Keratinocyte (primary cell): ENCODE measurements at regions not wholly inside any gene's neighbourhood (a gene's known extent, or its start where the extent isn't known, plus 50 kb on each side); places are given as distances from the start of the nearest gene placed in this dataset.

Experiments used
- EZH2 ChIP-seq: IDR thresholded peaks from one replicate; pipeline ENCODE4 v1.6.1; 2012; ENCODE audit warnings: inconsistent platforms, mild to moderate bottlenecking, low read length, moderate library complexity
- TF ChIP-seq, protein P1 (sequence below), 3 experiments: IDR thresholded peaks in 1 of 3; conservative IDR thresholded peaks in 1 of 3; optimal IDR thresholded peaks in 1 of 3; 2 replicates in 2 of 3; 3 replicates in 1 of 3; pipeline versions ENCODE3 to v1.5.1; 2011; ENCODE audit warnings: low read length in 3 of 3, mild to moderate bottlenecking in 3 of 3, moderate library complexity in 2 of 3, control low read depth in 1 of 3, inconsistent platforms in 1 of 3; ENCODE audit not compliant: insufficient read depth in 2 of 3; ENCODE audit errors: extremely low read depth in 1 of 3

DNA sequence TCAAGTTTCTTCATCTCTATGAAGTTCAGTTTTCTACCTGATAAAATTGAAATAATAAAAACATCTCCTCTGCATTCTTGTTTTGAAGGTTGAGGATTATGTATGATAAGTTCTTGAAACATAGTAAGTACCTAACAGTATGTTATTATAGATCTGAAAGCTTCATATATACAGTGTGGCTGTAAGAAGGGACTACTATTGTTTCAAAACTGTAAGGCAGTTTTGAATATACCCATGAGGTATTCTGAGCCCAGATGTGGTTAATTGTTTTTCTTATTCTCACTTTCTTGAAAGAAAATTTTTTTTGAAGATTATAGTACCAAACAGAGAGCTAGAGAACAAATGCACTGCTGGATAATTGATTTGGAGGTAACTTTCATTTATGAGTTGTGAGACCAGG, 383.2 kb downstream of the CHSY3 start:
- TF ChIP-seq, protein P1, sequence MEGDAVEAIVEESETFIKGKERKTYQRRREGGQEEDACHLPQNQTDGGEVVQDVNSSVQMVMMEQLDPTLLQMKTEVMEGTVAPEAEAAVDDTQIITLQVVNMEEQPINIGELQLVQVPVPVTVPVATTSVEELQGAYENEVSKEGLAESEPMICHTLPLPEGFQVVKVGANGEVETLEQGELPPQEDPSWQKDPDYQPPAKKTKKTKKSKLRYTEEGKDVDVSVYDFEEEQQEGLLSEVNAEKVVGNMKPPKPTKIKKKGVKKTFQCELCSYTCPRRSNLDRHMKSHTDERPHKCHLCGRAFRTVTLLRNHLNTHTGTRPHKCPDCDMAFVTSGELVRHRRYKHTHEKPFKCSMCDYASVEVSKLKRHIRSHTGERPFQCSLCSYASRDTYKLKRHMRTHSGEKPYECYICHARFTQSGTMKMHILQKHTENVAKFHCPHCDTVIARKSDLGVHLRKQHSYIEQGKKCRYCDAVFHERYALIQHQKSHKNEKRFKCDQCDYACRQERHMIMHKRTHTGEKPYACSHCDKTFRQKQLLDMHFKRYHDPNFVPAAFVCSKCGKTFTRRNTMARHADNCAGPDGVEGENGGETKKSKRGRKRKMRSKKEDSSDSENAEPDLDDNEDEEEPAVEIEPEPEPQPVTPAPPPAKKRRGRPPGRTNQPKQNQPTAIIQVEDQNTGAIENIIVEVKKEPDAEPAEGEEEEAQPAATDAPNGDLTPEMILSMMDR (optimal IDR thresholded peaks at IDR 0.05 in 1 of 3, IDR thresholded peaks at IDR 0.05 in 1 of 3, conservative IDR thresholded peaks at IDR 0.05 in 1 of 3; ENCODE audit: extremely low read depth in 1 of 3, insufficient read depth in 2 of 3, low read length in 3 of 3) = no peak
- TF ChIP-seq EZH2 = no peak
